Mammary epithelial cell (primary cell): ENCODE measurements at regions not wholly inside any gene's neighbourhood (a gene's known extent, or its start where the extent isn't known, plus 50 kb on each side); places are given as distances from the start of the nearest gene placed in this dataset.

Experiments
- CTCF ChIP-seq, 2 donors: IDR thresholded peaks in 1 of 2; conservative IDR thresholded peaks in 1 of 2; 2 replicates each; pipeline ENCODE4 v1.5.1; 2011 to 2012; ENCODE audit warnings: inconsistent platforms in 2 of 2, low read length in 2 of 2, mild to moderate bottlenecking in 2 of 2, control low read depth in 1 of 2, low read depth in 1 of 2; ENCODE audit not compliant: insufficient read depth in 1 of 2; ENCODE audit errors: extremely low read depth in 1 of 2
- EZH2 ChIP-seq: IDR thresholded peaks from 2 replicates; pipeline ENCODE4 v1.6.1; 2012; ENCODE audit warnings: low read length, inconsistent platforms, borderline replicate concordance

GRCh38 chr5:163281512-163281911 is 155.9 kb upstream of the CCNG1 start:
- no peak for TF ChIP-seq CTCF (conservative IDR thresholded peaks at IDR 0.05 in 1 of 2, IDR thresholded peaks at IDR 0.05 in 1 of 2; ENCODE audit: extremely low read depth in 1 of 2, insufficient read depth in 1 of 2, low read depth in 1 of 2, low read length in 2 of 2)
- no peak for TF ChIP-seq EZH2
